Smooth muscle cell (in vitro differentiated cells): ENCODE measurements at regions not wholly inside any gene's neighbourhood (a gene's known extent, or its start where the extent isn't known, plus 50 kb on each side); places are given as distances from the start of the nearest gene placed in this dataset.

Experiments used
- DNase-seq: peaks from one replicate; lab custom pipeline; 2025; ENCODE audit not compliant: unreplicated experiment; lab: John Stamatoyannopoulos, UW
- H2AFZ ChIP-seq: fragments of 200-600 bp; sonication (generic); 2 replicates; pipeline ENCODE4 v1.6.0; 2016; ENCODE audit warnings: antibody characterized with exemption, low read depth, mild to moderate bottlenecking
- H3F3A ChIP-seq: fragments of 200-600 bp; sonication (generic); 2 replicates; pipeline ENCODE4 v1.6.0; 2017; ENCODE audit warnings: antibody characterized with exemption, low read depth
- H3K27ac ChIP-seq: fragments of 200-600 bp; sonication (generic); 2 replicates; pipeline ENCODE4 v1.5.1; 2016; ENCODE audit warnings: low read depth, mild to moderate bottlenecking
- H3K27me3 ChIP-seq: fragments of 200-600 bp; sonication (generic); 2 replicates; pipeline ENCODE4 v1.6.1; 2016; ENCODE audit warnings: low read depth, mild to moderate bottlenecking
- H3K36me3 ChIP-seq: fragments of 200-600 bp; sonication (generic); 2 replicates; pipeline ENCODE4 v1.5.1; 2016; ENCODE audit warnings: low read depth
- H3K4me1 ChIP-seq: fragments of 200-600 bp; sonication (generic); 2 replicates; pipeline ENCODE4 v1.5.1; 2016; ENCODE audit warnings: low read depth
- H3K4me2 ChIP-seq: fragments of 200-600 bp; sonication (generic); 2 replicates; pipeline ENCODE4 v1.6.0; 2016; ENCODE audit warnings: mild to moderate bottlenecking
- H3K4me3 ChIP-seq: fragments of 200-600 bp; sonication (generic); 2 replicates; pipeline ENCODE4 v1.5.1; 2016; ENCODE audit warnings: mild to moderate bottlenecking
- H3K79me2 ChIP-seq: fragments of 200-600 bp; sonication (generic); 2 replicates; pipeline ENCODE4 v1.6.0; 2016; ENCODE audit warnings: low read depth, mild to moderate bottlenecking
- H3K9ac ChIP-seq: fragments of 200-600 bp; sonication (generic); 2 replicates; pipeline ENCODE4 v1.6.0; 2016; ENCODE audit warnings: low read depth
- H3K9me3 ChIP-seq: fragments of 200-600 bp; sonication (generic); replicated peaks from 2 replicates; pipeline ENCODE4 v1.5.1; 2016; ENCODE audit warnings: low read depth
- H4K20me1 ChIP-seq: fragments of 200-600 bp; sonication (generic); 2 replicates; pipeline ENCODE4 v1.6.0; 2016; ENCODE audit warnings: low read depth
- CTCF ChIP-seq: fragments of 200-600 bp; sonication (generic); IDR thresholded peaks from 2 replicates; pipeline ENCODE4 v1.5.1; 2017; ENCODE audit warnings: borderline replicate concordance, mild to moderate bottlenecking, antibody characterized with exemption; ENCODE audit not compliant: insufficient read depth, poor library complexity, severe bottlenecking
- WGBS: methylation state at CpG from one replicate; pipeline ENCODE4 v1.1.7; 2016; ENCODE audit warnings: low lambda C conversion rate; 5-methylcytosine and 5-hydroxymethylcytosine counted together

- no peak overlapping the region for H3K4me3 ChIP-seq
- no peak overlapping the region for H3K4me2 ChIP-seq
These were observed 189.1 kb upstream of the PDZRN3 start for GRCh38 chr3:73813692-73814292.

GRCh38 chr3:73813291-73813690, 188.6 kb upstream of the PDZRN3 start:
- no peak for TF ChIP-seq CTCF
- no peaks in the 10 kb centered on the region for H3F3A ChIP-seq
- H3K4me1 ChIP-seq, result peaks cover 8% of the 10 kb centered on the region
- no peaks in the 10 kb centered on the region for H3K27me3 ChIP-seq
- H3K4me2 ChIP-seq, result no peak overlapping the region
- H3K9me3 ChIP-seq, result no peaks in the 10 kb centered on the region
- no peak overlapping the region for H3K9ac ChIP-seq
- H3K36me3 ChIP-seq, result no peaks in the 10 kb centered on the region
- no peaks in the 10 kb centered on the region for H3K79me2 ChIP-seq
- 75% methylated on average over 5 of the region's 5 CpGs for WGBS
- no peak for DNase-seq
- H2AFZ ChIP-seq, result peak overlapping the region; percentile 7
- H3K4me3 ChIP-seq, result no peak overlapping the region
- H4K20me1 ChIP-seq, result no peaks in the 10 kb centered on the region
- no peak overlapping the region for H3K27ac ChIP-seq

More at GRCh38 chr3:73813692-73814292, 189.1 kb upstream of the PDZRN3 start:
- Histone ChIP-seq H4K20me1 (no peaks in the 10 kb centered on the region), H3K79me2 (no peaks in the 10 kb centered on the region), H3K27me3 (no peaks in the 10 kb centered on the region), H3K4me1 (peaks cover 6% of the 10 kb centered on the region), H3F3A (no peaks in the 10 kb centered on the region), H3K27ac (no peak overlapping the region), H2AFZ (no peak overlapping the region), H3K36me3 (no peaks in the 10 kb centered on the region), H3K9me3 (no peaks in the 10 kb centered on the region), H3K9ac (no peak overlapping the region)
- DNase-seq, result no peak
- TF ChIP-seq CTCF, result no peak
- WGBS, result 79% methylated on average over 4 of the region's 4 CpGs

GRCh38 chr3:73812054-73812453, 187.3 kb upstream of the PDZRN3 start:
- Histone ChIP-seq H3K4me1 (peaks cover 8% of the 10 kb centered on the region), H3K9ac (no peak overlapping the region), H3K4me2 (no peak overlapping the region), H3K27ac (no peak overlapping the region), H3K36me3 (no peaks in the 10 kb centered on the region), H4K20me1 (no peaks in the 10 kb centered on the region), H3F3A (no peaks in the 10 kb centered on the region), H3K9me3 (no peaks in the 10 kb centered on the region), H3K79me2 (no peaks in the 10 kb centered on the region), H3K27me3 (no peaks in the 10 kb centered on the region), H3K4me3 (no peak overlapping the region), H2AFZ (no peak overlapping the region)
- WGBS, result 92% methylated on average over 3 of the region's 3 CpGs
- DNase-seq, result no peak
- TF ChIP-seq CTCF, result no peak

- H2AFZ ChIP-seq, result peak overlapping the region; percentile 77
- no peak for DNase-seq
- no peaks in the 10 kb centered on the region for H3K36me3 ChIP-seq
- TF ChIP-seq CTCF, result no peak
- peaks cover 8% of the 10 kb centered on the region for H3K4me1 ChIP-seq
- no peak overlapping the region for H3K9ac ChIP-seq
- no peak overlapping the region for H3K4me3 ChIP-seq
- no peak overlapping the region for H3K27ac ChIP-seq
- no peaks in the 10 kb centered on the region for H3K79me2 ChIP-seq
- H4K20me1 ChIP-seq, result no peaks in the 10 kb centered on the region
- H3K27me3 ChIP-seq, result no peaks in the 10 kb centered on the region
- no peaks in the 10 kb centered on the region for H3K9me3 ChIP-seq
- no peaks in the 10 kb centered on the region for H3F3A ChIP-seq
- H3K4me2 ChIP-seq, result peak overlapping the region; percentile 22
- 65% methylated on average over 12 of the region's 12 CpGs for WGBS
These were observed 184.2 kb upstream of the PDZRN3 start for GRCh38 chr3:73808862-73809509.
